ENCODE measurements at regions not wholly inside any gene's neighbourhood (a gene's known extent, or its start where the extent isn't known, plus 50 kb on each side); places are given as distances from the start of the nearest gene placed in this dataset.

DNA sequence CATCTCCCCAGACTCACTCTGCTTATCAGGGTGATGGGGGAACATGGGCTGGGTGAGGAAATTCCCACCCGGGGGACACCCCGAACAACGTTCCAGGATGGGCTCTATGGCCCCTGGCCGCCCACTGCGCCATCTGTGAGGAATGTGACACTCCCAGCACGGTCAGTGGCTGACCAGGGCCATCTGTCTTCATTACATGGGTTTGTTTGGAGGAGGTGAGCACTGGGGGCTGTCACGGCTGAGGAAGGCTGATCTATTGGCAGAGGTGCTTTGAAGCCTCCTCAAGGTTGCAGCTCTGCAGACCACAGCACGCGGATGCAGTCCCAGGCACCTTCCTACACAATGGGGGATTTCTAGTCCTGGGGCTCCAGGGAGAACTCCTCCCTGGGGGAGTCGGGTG is 214.1 kb upstream of the FOXF1 start:
- ChIA-PET POLR2A (no interaction called here), CTCF (no interaction called here)
- no TSS peak for BruUV-seq (replicated peaks)
- Histone ChIP-seq H3K27ac (ENCODE audit: insufficient read depth, low read depth, low read length) (no peak overlapping the region), H3K4me2 (ENCODE audit: insufficient read depth, low read length) (no peak overlapping the region), H3K79me2 (ENCODE audit: control insufficient read depth, insufficient read depth, low read length) (no peaks in the 10 kb centered on the region), H3K9me1 (replicated peaks; ENCODE audit: control insufficient read depth, extremely low read depth, insufficient read depth, low read length) (no peaks in the 10 kb centered on the region), H4K20me1 (replicated peaks; ENCODE audit: control insufficient read depth, extremely low read depth, insufficient read depth, low read length) (no peaks in the 10 kb centered on the region), H3K4me1 (ENCODE audit: control insufficient read depth, extremely low read depth, insufficient read depth, low read length) (no peaks in the 10 kb centered on the region), H3K27me3 (ENCODE audit: control insufficient read depth in 2 of 2, insufficient read depth in 2 of 2, low read length in 2 of 2) (peaks cover 59 to 66% of the 10 kb centered on the region in 2 experiments), H2AFZ (ENCODE audit: low read depth, low read length) (no peak overlapping the region), H3K9me3 (replicated peaks; ENCODE audit: control insufficient read depth, insufficient read depth, low read length) (no peaks in the 10 kb centered on the region), H3K36me3 (ENCODE audit: control insufficient read depth in 2 of 2, extremely low read depth in 1 of 2, insufficient read depth in 2 of 2, low read length in 2 of 2) (no peaks in the 10 kb centered on the region), H3K4me3 (replicated peaks in 1 of 3; ENCODE audit: insufficient read depth in 1 of 3, low read depth in 1 of 3, low read length in 3 of 3) (no peak overlapping the region), H3K9ac (replicated peaks; ENCODE audit: extremely low read depth, insufficient read depth, low read length) (no peak overlapping the region)
- intact Hi-C loops (cut with micrococcal nuclease), result no loop called here
- FAIRE-seq, result no peak
- no peak for DNase-seq (ENCODE audit: low read depth, low spot score)
- TF ChIP-seq GATA2 (IDR thresholded peaks at IDR 0.05; ENCODE audit: insufficient read depth, insufficient read length, low read depth, low read length), result no peak
- TF ChIP-seq, protein P1, sequence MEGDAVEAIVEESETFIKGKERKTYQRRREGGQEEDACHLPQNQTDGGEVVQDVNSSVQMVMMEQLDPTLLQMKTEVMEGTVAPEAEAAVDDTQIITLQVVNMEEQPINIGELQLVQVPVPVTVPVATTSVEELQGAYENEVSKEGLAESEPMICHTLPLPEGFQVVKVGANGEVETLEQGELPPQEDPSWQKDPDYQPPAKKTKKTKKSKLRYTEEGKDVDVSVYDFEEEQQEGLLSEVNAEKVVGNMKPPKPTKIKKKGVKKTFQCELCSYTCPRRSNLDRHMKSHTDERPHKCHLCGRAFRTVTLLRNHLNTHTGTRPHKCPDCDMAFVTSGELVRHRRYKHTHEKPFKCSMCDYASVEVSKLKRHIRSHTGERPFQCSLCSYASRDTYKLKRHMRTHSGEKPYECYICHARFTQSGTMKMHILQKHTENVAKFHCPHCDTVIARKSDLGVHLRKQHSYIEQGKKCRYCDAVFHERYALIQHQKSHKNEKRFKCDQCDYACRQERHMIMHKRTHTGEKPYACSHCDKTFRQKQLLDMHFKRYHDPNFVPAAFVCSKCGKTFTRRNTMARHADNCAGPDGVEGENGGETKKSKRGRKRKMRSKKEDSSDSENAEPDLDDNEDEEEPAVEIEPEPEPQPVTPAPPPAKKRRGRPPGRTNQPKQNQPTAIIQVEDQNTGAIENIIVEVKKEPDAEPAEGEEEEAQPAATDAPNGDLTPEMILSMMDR (IDR thresholded peaks at IDR 0.05; ENCODE audit: extremely low read depth in 1 of 2, insufficient read depth in 1 of 2, low read depth in 1 of 2, low read length in 2 of 2), result no peak
- no peak for TF ChIP-seq JUN (IDR thresholded peaks at IDR 0.05; ENCODE audit: borderline replicate concordance, insufficient read depth, insufficient read length, low read depth)
- TF ChIP-seq POLR2AphosphoS5 (IDR thresholded peaks at IDR 0.05; ENCODE audit: insufficient read depth, low read depth, low read length), result no peak
- TF ChIP-seq EZH2 (IDR thresholded peaks at IDR 0.05; ENCODE audit: borderline replicate concordance, low read depth, low read length, severe bottlenecking), result no peak
- no peak for TF ChIP-seq FOS (IDR thresholded peaks at IDR 0.05; ENCODE audit: borderline replicate concordance, insufficient read depth, low read length)
- dilution Hi-C loops (cut with MboI; ENCODE audit: extremely low pct_ligation_motif_present, low sequenced_read_pairs), result no loop called here

- Histone ChIP-seq H3K9me1 (replicated peaks; ENCODE audit: control insufficient read depth, extremely low read depth, insufficient read depth, low read length) (no peaks in the 10 kb centered on the region), H3K27ac (ENCODE audit: insufficient read depth, low read depth, low read length) (no peak overlapping the region), H3K27me3 (ENCODE audit: control insufficient read depth in 2 of 2, insufficient read depth in 2 of 2, low read length in 2 of 2) (peaks cover 57 to 68% of the 10 kb centered on the region in 2 experiments), H3K4me3 (replicated peaks in 1 of 3; ENCODE audit: insufficient read depth in 1 of 3, low read depth in 1 of 3, low read length in 3 of 3) (no peak overlapping the region), H3K36me3 (ENCODE audit: control insufficient read depth in 2 of 2, extremely low read depth in 1 of 2, insufficient read depth in 2 of 2, low read length in 2 of 2) (no peaks in the 10 kb centered on the region), H3K4me2 (ENCODE audit: insufficient read depth, low read length) (no peak overlapping the region), H4K20me1 (replicated peaks; ENCODE audit: control insufficient read depth, extremely low read depth, insufficient read depth, low read length) (no peaks in the 10 kb centered on the region), H3K4me1 (ENCODE audit: control insufficient read depth, extremely low read depth, insufficient read depth, low read length) (no peaks in the 10 kb centered on the region), H3K79me2 (ENCODE audit: control insufficient read depth, insufficient read depth, low read length) (no peaks in the 10 kb centered on the region), H3K9me3 (replicated peaks; ENCODE audit: control insufficient read depth, insufficient read depth, low read length) (no peaks in the 10 kb centered on the region), H2AFZ (ENCODE audit: low read depth, low read length) (no peak overlapping the region), H3K9ac (replicated peaks; ENCODE audit: extremely low read depth, insufficient read depth, low read length) (no peak overlapping the region)
- ChIA-PET CTCF (interaction anchor here (0.6 to 1.0 kb wide), 2 partner anchors 40 to 124 kb away, joined by 3 read pairs; no protein-coding TSS in a partner anchor), POLR2A (no interaction called here)
- DNase-seq (ENCODE audit: low read depth, low spot score), result no peak
- dilution Hi-C loops (cut with MboI; ENCODE audit: extremely low pct_ligation_motif_present, low sequenced_read_pairs) (no loop called here), intact Hi-C loops (cut with micrococcal nuclease) (no loop called here)
- FAIRE-seq, result no peak
- BruUV-seq (replicated peaks), result no TSS peak
- TF ChIP-seq POLR2A (IDR thresholded peaks at IDR 0.05; ENCODE audit: low read depth, low read length), result no peak
- no peak for TF ChIP-seq FOS (IDR thresholded peaks at IDR 0.05; ENCODE audit: borderline replicate concordance, insufficient read depth, low read length)
- no peak for TF ChIP-seq EZH2 (IDR thresholded peaks at IDR 0.05; ENCODE audit: borderline replicate concordance, low read depth, low read length, severe bottlenecking)
- TF ChIP-seq MYC (IDR thresholded peaks at IDR 0.05; ENCODE audit: low read depth, low read length), result no peak
- TF ChIP-seq, protein P2, sequence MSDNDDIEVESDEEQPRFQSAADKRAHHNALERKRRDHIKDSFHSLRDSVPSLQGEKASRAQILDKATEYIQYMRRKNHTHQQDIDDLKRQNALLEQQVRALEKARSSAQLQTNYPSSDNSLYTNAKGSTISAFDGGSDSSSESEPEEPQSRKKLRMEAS (IDR thresholded peaks at IDR 0.05; ENCODE audit: insufficient read depth, insufficient read length), result no peak
- no peak for TF ChIP-seq POLR2AphosphoS5 (IDR thresholded peaks at IDR 0.05; ENCODE audit: insufficient read depth, low read depth, low read length)
- no peak for TF ChIP-seq JUN (IDR thresholded peaks at IDR 0.05; ENCODE audit: borderline replicate concordance, insufficient read depth, insufficient read length, low read depth)
- TF ChIP-seq, protein P1 (IDR thresholded peaks at IDR 0.05; ENCODE audit: extremely low read depth in 1 of 2, insufficient read depth in 1 of 2, low read depth in 1 of 2, low read length in 2 of 2), result no peak
- no peak for TF ChIP-seq GATA2 (IDR thresholded peaks at IDR 0.05; ENCODE audit: insufficient read depth, insufficient read length, low read depth, low read length)
Observed at GRCh38 chr16:86297391-86297790, 212.9 kb upstream of the FOXF1 start.

Measured in endothelial cell of umbilical vein (primary cell).